Islet of Langerhans (tissue), 1 donor: ENCODE measurements at regions not wholly inside any gene's neighbourhood (a gene's known extent, or its start where the extent isn't known, plus 50 kb on each side); places are given as distances from the start of the nearest gene placed in this dataset.

Experiments used
- FAIRE-seq: peaks from one replicate; lab custom pipeline; 2011; peaks lifted over from hg19 to GRCh38; lab: Jason Lieb, UNC

GRCh38 chr9:86893811-86894490, 53.4 kb downstream of the GAS1 start:
- no peak for FAIRE-seq

- FAIRE-seq: no peak
Measured at GRCh38 chr9:86892576-86892975, 54.7 kb downstream of the GAS1 start.

GRCh38 chr9:86891886-86892437, 55.3 kb downstream of the GAS1 start:
- FAIRE-seq: no peak

- no peak for FAIRE-seq
Measured at GRCh38 chr9:86891091-86891490, 56.2 kb downstream of the GAS1 start.

GRCh38 chr9:86885232-86885631, 62.1 kb downstream of the GAS1 start:
- no peak for FAIRE-seq

- no peak for FAIRE-seq
Measured at GRCh38 chr9:86876621-86877196, 70.6 kb downstream of the GAS1 start.

GRCh38 chr9:86868616-86869015, 78.7 kb downstream of the GAS1 start:
- FAIRE-seq: no peak

- FAIRE-seq: no peak
Measured at GRCh38 chr9:86867804-86868313, 79.4 kb downstream of the GAS1 start.

GRCh38 chr9:86865952-86866351, 81.4 kb downstream of the GAS1 start:
- no peak for FAIRE-seq

GRCh38 chr9:86860006-86860405, 87.3 kb downstream of the GAS1 start:
- no peak for FAIRE-seq

- FAIRE-seq: no peak
Measured at GRCh38 chr9:86859056-86859455, 88.2 kb downstream of the GAS1 start.

- FAIRE-seq: no peak
Measured at GRCh38 chr9:86858009-86858408, 89.3 kb downstream of the GAS1 start.

GRCh38 chr9:86856259-86856658, 91.0 kb downstream of the GAS1 start:
- FAIRE-seq: no peak

GRCh38 chr9:86854898-86855523, 92.3 kb downstream of the GAS1 start:
- no peak for FAIRE-seq

GRCh38 chr9:86846656-86847055, 100.7 kb downstream of the GAS1 start:
- FAIRE-seq: no peak

GRCh38 chr9:86843206-86843605, 104.1 kb downstream of the GAS1 start:
- FAIRE-seq: no peak

- FAIRE-seq: no peak
Measured at GRCh38 chr9:86842573-86842972, 104.7 kb downstream of the GAS1 start.

- FAIRE-seq: no peak
Measured at GRCh38 chr9:86839522-86839921, 107.8 kb downstream of the GAS1 start.

- no peak for FAIRE-seq
Measured at GRCh38 chr9:86838519-86839497, 108.5 kb downstream of the GAS1 start.

- FAIRE-seq: no peak
Measured at GRCh38 chr9:86837345-86837744, 110.0 kb downstream of the GAS1 start.

GRCh38 chr9:86836797-86837196, 110.5 kb downstream of the GAS1 start:
- FAIRE-seq: no peak

GRCh38 chr9:86836266-86836665, 111.0 kb downstream of the GAS1 start:
- no peak for FAIRE-seq
